Eye (tissue), 1 donor: ENCODE measurements at regions not wholly inside any gene's neighbourhood (a gene's known extent, or its start where the extent isn't known, plus 50 kb on each side); places are given as distances from the start of the nearest gene placed in this dataset.

Source experiments
- DNase-seq: peaks from one replicate; pipeline ENCODE4 v3.0.0-alpha.2; 2015

- DNase-seq: no peak
Observed at GRCh38 chr1:50292276-50292675, 131.0 kb downstream of the DMRTA2 start.

- DNase-seq: no peak
Observed at GRCh38 chr1:50289495-50289894, 133.7 kb downstream of the DMRTA2 start.

- no peak for DNase-seq
Observed at GRCh38 chr1:50285994-50286393, 137.2 kb downstream of the DMRTA2 start.

DNA sequence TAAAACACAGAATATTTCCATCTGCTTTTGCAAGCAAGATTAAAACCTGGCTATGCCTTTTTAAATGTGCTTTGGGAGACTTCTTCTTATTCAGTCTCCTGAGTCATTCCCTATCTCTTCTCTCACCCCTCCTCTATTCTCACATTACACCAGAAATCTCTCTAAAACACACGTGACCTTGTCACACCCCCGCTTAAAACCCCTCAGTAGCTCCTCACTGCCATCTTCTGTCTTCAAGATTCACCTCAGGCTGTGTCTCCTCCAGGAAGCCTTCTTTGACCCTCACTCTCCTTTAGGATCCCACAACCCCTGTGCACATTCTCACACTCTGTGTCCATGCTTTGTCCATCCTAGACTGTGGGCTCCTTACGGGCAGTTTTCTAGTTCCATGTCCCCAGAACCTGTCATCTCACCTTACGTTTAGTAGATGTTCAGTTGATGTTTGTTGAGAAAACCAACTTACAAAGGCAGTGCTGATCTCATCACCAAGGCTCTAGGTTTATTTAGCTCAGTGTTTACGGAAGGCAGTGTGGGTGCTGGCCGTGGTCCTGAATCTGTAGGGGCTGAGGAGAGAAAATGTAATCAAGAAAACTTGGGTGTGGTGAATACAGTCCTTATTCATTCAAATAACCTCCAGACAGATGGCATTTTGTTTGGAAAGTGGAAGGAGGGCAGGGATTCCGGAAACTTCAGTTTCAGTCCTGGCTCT, 143.5 kb downstream of the DMRTA2 start:
- DNase-seq: peak; percentile 75

- DNase-seq: no peak
Observed at GRCh38 chr1:50278961-50279360, 144.3 kb downstream of the DMRTA2 start.

GRCh38 chr1:50278410-50278809, 144.8 kb downstream of the DMRTA2 start:
- DNase-seq: peak; percentile 46

DNA sequence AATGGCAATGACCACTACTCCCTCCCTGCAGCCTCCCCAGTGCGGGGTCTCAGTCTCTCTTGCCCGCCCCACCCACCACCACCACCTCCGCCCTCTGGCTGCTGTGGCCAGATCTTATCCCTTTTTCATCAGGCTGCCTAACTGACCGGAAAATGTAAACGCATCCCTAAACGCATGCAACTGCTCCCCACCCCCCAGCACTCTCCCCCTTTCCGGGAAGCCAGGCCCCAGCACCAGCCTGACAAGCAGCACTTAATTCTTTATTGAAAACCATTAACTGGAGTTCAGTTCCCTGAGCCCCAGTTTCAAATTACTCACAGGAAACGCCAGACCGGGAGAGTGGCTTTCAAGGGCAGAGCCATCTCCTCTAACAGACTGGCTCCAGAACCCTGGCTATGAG, 147.7 kb downstream of the DMRTA2 start:
- DNase-seq: peak; percentile 84

DNA sequence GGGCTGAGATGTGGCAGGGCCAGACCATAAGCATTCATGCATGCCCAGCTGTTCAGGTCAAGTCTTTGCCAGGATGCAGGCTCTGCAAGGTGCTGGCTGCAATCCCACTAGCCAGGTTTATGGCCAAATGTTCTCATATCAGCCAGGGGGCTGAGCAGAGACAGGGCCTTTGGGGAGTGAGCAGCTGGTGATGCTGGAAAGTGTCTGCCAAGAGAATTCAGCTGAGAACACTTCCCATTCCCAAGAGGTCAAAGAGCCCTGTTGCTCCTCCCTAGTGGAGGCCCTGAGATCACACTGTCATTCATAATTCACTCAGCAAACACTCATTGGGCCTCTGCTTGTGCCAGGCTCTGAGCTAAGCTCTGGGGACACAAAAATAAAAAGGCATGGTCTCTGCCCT, 150.3 kb downstream of the DMRTA2 start:
- DNase-seq: peak; percentile 63

- DNase-seq: peak; percentile 79
Observed at GRCh38 chr1:50271968-50272578, 151.2 kb downstream of the DMRTA2 start.

GRCh38 chr1:50271337-50271736, 151.9 kb downstream of the DMRTA2 start:
- DNase-seq: peak; percentile 80

- peak; percentile 32 for DNase-seq
Observed at GRCh38 chr1:50270926-50271325, 152.3 kb downstream of the DMRTA2 start.

DNA sequence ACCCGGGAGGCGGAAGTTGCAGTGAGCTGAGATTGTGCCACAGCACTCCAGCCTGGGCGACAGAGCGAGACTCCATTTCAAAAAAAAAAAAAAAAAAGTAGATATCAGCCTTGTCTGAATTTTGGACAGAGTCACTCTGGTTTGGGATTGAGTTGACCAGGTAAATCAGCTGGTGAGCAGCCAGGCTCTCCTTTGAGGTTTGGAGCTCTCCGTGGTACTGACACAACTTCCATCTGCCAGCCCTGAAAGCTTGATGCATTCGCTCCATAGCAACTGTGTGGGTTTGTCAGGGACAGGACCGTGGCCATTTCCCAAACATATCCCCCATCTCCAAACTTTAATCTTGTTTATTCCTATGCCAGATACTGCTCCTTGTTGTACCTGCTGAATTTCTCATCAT, 155.2 kb downstream of the DMRTA2 start:
- DNase-seq: peak; percentile 74

- no peak for DNase-seq
Observed at GRCh38 chr1:50266509-50266908, 156.7 kb downstream of the DMRTA2 start.

GRCh38 chr1:50265790-50266314, 157.1 kb downstream of the ELAVL4 start:
- DNase-seq: no peak

DNA sequence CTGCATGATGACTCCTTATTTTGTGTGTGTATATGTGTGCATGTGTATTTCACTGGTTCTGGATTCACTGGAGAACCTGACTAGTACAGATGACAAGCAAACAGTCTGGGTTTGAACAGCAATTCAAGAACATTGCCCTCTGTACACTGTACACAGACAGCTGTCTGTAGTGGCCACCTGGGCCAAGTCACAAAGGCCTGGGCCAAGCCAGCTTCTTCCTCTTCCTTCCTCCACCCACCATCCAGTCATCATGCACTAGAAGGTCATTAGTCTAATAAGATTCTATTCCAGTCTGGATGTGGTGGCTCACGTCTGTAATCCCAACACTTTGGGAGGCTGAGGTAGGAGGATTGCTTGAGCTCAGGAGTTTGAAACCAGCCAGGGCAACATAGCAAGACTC, 155.9 kb downstream of the ELAVL4 start:
- DNase-seq: no peak

- DNase-seq: no peak
Observed at GRCh38 chr1:50262436-50262835, 153.7 kb downstream of the ELAVL4 start.

DNA sequence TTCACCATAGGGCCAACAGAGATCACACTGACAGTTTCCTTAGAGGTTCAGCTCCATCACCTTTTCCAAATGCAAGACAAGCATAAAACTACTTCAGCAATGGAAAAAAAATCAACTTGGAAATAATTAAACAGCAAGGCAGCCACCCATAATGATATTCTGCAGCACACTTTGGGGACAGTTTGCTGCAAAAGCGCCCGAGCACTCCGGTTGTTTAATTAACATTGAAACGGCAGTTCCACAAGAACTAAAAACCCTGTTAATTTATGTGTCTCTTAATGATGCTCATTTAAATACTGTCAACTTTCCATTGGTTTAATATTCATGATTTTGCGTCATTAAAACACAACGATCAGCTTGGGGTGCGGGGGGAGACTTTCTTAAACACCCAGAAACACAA, 153.2 kb downstream of the ELAVL4 start:
- no peak for DNase-seq

DNA sequence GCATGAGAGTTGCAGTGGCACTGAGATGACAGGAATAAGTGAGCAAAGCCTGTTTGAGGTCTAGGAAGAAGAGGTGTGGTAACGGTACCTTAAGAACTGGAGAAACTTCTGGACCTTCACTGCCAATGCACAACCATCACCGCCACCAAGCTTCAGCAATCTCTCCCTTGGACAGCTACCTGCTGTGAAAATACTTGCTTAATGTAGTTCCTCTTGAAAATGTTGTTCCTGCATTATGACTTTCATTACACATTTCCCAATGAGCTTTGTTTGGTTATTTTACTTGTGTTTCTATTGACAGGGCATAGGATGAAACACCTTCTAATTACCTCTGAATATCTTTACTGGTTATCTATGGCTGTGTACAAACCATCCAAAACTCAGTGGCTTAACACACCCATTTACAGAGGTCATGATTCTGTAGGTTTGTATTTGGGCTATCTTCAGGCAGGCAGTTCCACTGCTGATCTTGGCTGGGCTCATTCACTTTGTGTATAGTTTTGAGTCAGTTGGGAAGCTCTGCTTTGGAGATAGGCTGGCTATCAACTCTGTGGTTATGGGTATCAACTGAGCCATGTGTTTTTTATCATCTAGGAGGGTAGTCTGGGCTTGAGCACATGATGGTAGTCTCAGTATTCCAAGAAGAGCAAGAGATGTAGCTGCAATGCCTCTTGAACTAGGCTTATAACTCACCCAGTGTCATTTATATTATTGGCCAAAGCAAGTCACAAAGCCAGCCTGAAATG, 149.4 kb downstream of the ELAVL4 start:
- no peak for DNase-seq

GRCh38 chr1:50257029-50257428, 148.3 kb downstream of the ELAVL4 start:
- DNase-seq: no peak
